ENCODE measurements at regions not wholly inside any gene's neighbourhood (a gene's known extent, or its start where the extent isn't known, plus 50 kb on each side); places are given as distances from the start of the nearest gene placed in this dataset.

DNA sequence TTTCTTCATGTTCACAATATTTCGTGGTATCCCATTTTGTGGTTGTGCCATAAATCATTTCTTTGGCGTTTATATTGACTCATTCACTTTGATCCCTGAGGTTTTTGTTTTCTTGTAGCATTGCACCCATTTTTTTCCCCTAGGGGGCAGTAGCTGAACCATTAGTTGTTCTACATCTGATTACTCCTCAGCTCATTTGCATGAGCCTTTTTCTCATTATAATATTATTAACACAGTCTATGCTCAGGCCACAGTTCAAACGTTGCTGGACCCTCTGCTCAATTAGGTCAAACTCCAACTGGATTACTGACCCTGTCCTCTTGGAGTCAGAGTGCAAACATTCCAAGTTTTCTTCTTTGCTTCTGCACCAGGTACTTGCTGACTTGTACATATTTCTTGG lies 475.4 kb upstream of the SEL1L start:
- no peak for TF ChIP-seq POLR2A (IDR thresholded peaks at IDR 0.05; ENCODE audit: extremely low read depth, insufficient read length)
- TF ChIP-seq, protein P1, sequence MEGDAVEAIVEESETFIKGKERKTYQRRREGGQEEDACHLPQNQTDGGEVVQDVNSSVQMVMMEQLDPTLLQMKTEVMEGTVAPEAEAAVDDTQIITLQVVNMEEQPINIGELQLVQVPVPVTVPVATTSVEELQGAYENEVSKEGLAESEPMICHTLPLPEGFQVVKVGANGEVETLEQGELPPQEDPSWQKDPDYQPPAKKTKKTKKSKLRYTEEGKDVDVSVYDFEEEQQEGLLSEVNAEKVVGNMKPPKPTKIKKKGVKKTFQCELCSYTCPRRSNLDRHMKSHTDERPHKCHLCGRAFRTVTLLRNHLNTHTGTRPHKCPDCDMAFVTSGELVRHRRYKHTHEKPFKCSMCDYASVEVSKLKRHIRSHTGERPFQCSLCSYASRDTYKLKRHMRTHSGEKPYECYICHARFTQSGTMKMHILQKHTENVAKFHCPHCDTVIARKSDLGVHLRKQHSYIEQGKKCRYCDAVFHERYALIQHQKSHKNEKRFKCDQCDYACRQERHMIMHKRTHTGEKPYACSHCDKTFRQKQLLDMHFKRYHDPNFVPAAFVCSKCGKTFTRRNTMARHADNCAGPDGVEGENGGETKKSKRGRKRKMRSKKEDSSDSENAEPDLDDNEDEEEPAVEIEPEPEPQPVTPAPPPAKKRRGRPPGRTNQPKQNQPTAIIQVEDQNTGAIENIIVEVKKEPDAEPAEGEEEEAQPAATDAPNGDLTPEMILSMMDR (IDR thresholded peaks at IDR 0.05; ENCODE audit: low read depth, low read length) = peak; percentile 45

Data from NB4 (cell line).